ENCODE measurements at regions not wholly inside any gene's neighbourhood (a gene's known extent, or its start where the extent isn't known, plus 50 kb on each side); places are given as distances from the start of the nearest gene placed in this dataset.

GRCh38 chr6:88302769-88303225 is 136.7 kb upstream of the CNR1 start:
- Mint-ChIP-seq H3K27me3 (peaks cover 29% of the 10 kb centered on the region), H3K36me3 (ENCODE audit: low read depth) (no peaks in the 10 kb centered on the region), H3K4me1 (no peaks in the 10 kb centered on the region), H3K27ac (no peak overlapping the region), H3K4me3 (no peak overlapping the region)
- H3K9me3 ChIP-seq (ENCODE audit: control insufficient read depth, low read length, poor library complexity, severe bottlenecking) = no peaks in the 10 kb centered on the region
- DNase-seq = no peak
- no peak for ATAC-seq

- Mint-ChIP-seq H3K36me3 (ENCODE audit: low read depth) (no peaks in the 10 kb centered on the region), H3K4me3 (no peak overlapping the region), H3K27me3 (peaks cover 29% of the 10 kb centered on the region), H3K4me1 (no peaks in the 10 kb centered on the region), H3K27ac (no peak overlapping the region)
- no peak for ATAC-seq
- H3K9me3 ChIP-seq (ENCODE audit: control insufficient read depth, low read length, poor library complexity, severe bottlenecking) = no peaks in the 10 kb centered on the region
- DNase-seq = no peak
Observed at GRCh38 chr6:88301888-88302768, 136.0 kb upstream of the CNR1 start.

- DNase-seq = no peak
- no peaks in the 10 kb centered on the region for H3K36me3 Mint-ChIP-seq (ENCODE audit: low read depth)
- no peaks in the 10 kb centered on the region for H3K9me3 ChIP-seq (ENCODE audit: control insufficient read depth, low read length, poor library complexity, severe bottlenecking)
- H3K27ac Mint-ChIP-seq = no peak overlapping the region
- no peak for ATAC-seq
- H3K4me1 Mint-ChIP-seq = no peaks in the 10 kb centered on the region
- H3K27me3 Mint-ChIP-seq = peaks cover 36% of the 10 kb centered on the region
- no peak overlapping the region for H3K4me3 Mint-ChIP-seq
Observed at GRCh38 chr6:88301256-88301655, 135.1 kb upstream of the CNR1 start.

- Mint-ChIP-seq H3K27ac (no peak overlapping the region), H3K4me3 (no peak overlapping the region), H3K36me3 (ENCODE audit: low read depth) (no peaks in the 10 kb centered on the region), H3K4me1 (peaks cover 6% of the 10 kb centered on the region), H3K27me3 (peaks cover 45% of the 10 kb centered on the region)
- no peaks in the 10 kb centered on the region for H3K9me3 ChIP-seq (ENCODE audit: control insufficient read depth, low read length, poor library complexity, severe bottlenecking)
- ATAC-seq = no peak
- DNase-seq = no peak
Observed at GRCh38 chr6:88298066-88298845, 132.1 kb upstream of the CNR1 start.

GRCh38 chr6:88296694-88297093 is 130.5 kb upstream of the CNR1 start:
- no peak for DNase-seq
- Mint-ChIP-seq H3K27me3 (peaks cover 45% of the 10 kb centered on the region), H3K4me3 (no peak overlapping the region), H3K27ac (no peak overlapping the region), H3K36me3 (ENCODE audit: low read depth) (no peaks in the 10 kb centered on the region), H3K4me1 (peaks cover 6% of the 10 kb centered on the region)
- ATAC-seq = no peak
- no peaks in the 10 kb centered on the region for H3K9me3 ChIP-seq (ENCODE audit: control insufficient read depth, low read length, poor library complexity, severe bottlenecking)

- Mint-ChIP-seq H3K4me1 (peaks cover 6% of the 10 kb centered on the region), H3K27me3 (peaks cover 45% of the 10 kb centered on the region), H3K27ac (no peak overlapping the region), H3K4me3 (no peak overlapping the region), H3K36me3 (ENCODE audit: low read depth) (no peaks in the 10 kb centered on the region)
- no peak for DNase-seq
- H3K9me3 ChIP-seq (ENCODE audit: control insufficient read depth, low read length, poor library complexity, severe bottlenecking) = no peaks in the 10 kb centered on the region
- no peak for ATAC-seq
Observed at GRCh38 chr6:88295663-88296062, 129.5 kb upstream of the CNR1 start.

- Mint-ChIP-seq H3K4me1 (peaks cover 6% of the 10 kb centered on the region), H3K27me3 (peaks cover 35% of the 10 kb centered on the region), H3K4me3 (no peak overlapping the region), H3K36me3 (ENCODE audit: low read depth) (no peaks in the 10 kb centered on the region), H3K27ac (no peak overlapping the region)
- ATAC-seq (no peak), DNase-seq (no peak)
- H3K9me3 ChIP-seq (ENCODE audit: control insufficient read depth, low read length, poor library complexity, severe bottlenecking) = no peaks in the 10 kb centered on the region
Observed at GRCh38 chr6:88294702-88295101, 128.6 kb upstream of the CNR1 start.

GRCh38 chr6:88290411-88290810 is 124.3 kb upstream of the CNR1 start:
- Mint-ChIP-seq H3K4me3 (no peak overlapping the region), H3K27me3 (peaks cover 12% of the 10 kb centered on the region), H3K36me3 (ENCODE audit: low read depth) (no peaks in the 10 kb centered on the region), H3K27ac (no peak overlapping the region), H3K4me1 (peaks cover 6% of the 10 kb centered on the region)
- ATAC-seq (no peak), DNase-seq (no peak)
- H3K9me3 ChIP-seq (ENCODE audit: control insufficient read depth, low read length, poor library complexity, severe bottlenecking) = peaks cover 3% of the 10 kb centered on the region

- DNase-seq (no peak), ATAC-seq (no peak)
- Mint-ChIP-seq H3K36me3 (ENCODE audit: low read depth) (no peaks in the 10 kb centered on the region), H3K27ac (no peak overlapping the region), H3K4me1 (no peaks in the 10 kb centered on the region), H3K27me3 (peaks cover 6% of the 10 kb centered on the region), H3K4me3 (no peak overlapping the region)
- peaks cover 3% of the 10 kb centered on the region for H3K9me3 ChIP-seq (ENCODE audit: control insufficient read depth, low read length, poor library complexity, severe bottlenecking)
Observed at GRCh38 chr6:88287696-88288095, 121.5 kb upstream of the CNR1 start.

- DNase-seq = no peak
- no peak for ATAC-seq
- H3K9me3 ChIP-seq (ENCODE audit: control insufficient read depth, low read length, poor library complexity, severe bottlenecking) = no peaks in the 10 kb centered on the region
- Mint-ChIP-seq H3K4me3 (no peak overlapping the region), H3K4me1 (no peaks in the 10 kb centered on the region), H3K36me3 (ENCODE audit: low read depth) (no peaks in the 10 kb centered on the region), H3K27me3 (no peaks in the 10 kb centered on the region), H3K27ac (no peak overlapping the region)
Observed at GRCh38 chr6:88276331-88276730, 110.2 kb upstream of the CNR1 start.

- Mint-ChIP-seq H3K4me1 (no peaks in the 10 kb centered on the region), H3K4me3 (no peak overlapping the region), H3K36me3 (ENCODE audit: low read depth) (no peaks in the 10 kb centered on the region), H3K27me3 (peaks cover 22% of the 10 kb centered on the region), H3K27ac (no peak overlapping the region)
- DNase-seq = no peak
- no peak for ATAC-seq
- no peaks in the 10 kb centered on the region for H3K9me3 ChIP-seq (ENCODE audit: control insufficient read depth, low read length, poor library complexity, severe bottlenecking)
Observed at GRCh38 chr6:88268508-88268907, 102.4 kb upstream of the CNR1 start.

GRCh38 chr6:88266126-88266525 is 100.0 kb upstream of the CNR1 start:
- Mint-ChIP-seq H3K4me3 (no peak overlapping the region), H3K27me3 (peaks cover 35% of the 10 kb centered on the region), H3K36me3 (ENCODE audit: low read depth) (no peaks in the 10 kb centered on the region), H3K27ac (no peak overlapping the region), H3K4me1 (peaks cover 2% of the 10 kb centered on the region)
- no peaks in the 10 kb centered on the region for H3K9me3 ChIP-seq (ENCODE audit: control insufficient read depth, low read length, poor library complexity, severe bottlenecking)
- ATAC-seq (no peak), DNase-seq (no peak)

- no peak overlapping the region for H3K27ac Mint-ChIP-seq
- H3K27me3 Mint-ChIP-seq = peaks cover 32% of the 10 kb centered on the region
- ATAC-seq (no peak), DNase-seq (no peak)
- H3K36me3 Mint-ChIP-seq (ENCODE audit: low read depth) = no peaks in the 10 kb centered on the region
- H3K9me3 ChIP-seq (ENCODE audit: control insufficient read depth, low read length, poor library complexity, severe bottlenecking) = no peaks in the 10 kb centered on the region
- H3K4me3 Mint-ChIP-seq = no peak overlapping the region
- H3K4me1 Mint-ChIP-seq = peaks cover 2% of the 10 kb centered on the region
Observed at GRCh38 chr6:88263591-88263990, 97.4 kb upstream of the CNR1 start.

Data from T-helper 17 cell (primary cell).